UCSD-AML1 (cell line): ENCODE measurements at regions not wholly inside any gene's neighbourhood (a gene's known extent, or its start where the extent isn't known, plus 50 kb on each side); places are given as distances from the start of the nearest gene placed in this dataset.

ENCODE experiments used
- DNase-seq: peaks from one replicate; lab custom pipeline; 2025; ENCODE audit not compliant: unreplicated experiment; lab: John Stamatoyannopoulos, UW

DNA sequence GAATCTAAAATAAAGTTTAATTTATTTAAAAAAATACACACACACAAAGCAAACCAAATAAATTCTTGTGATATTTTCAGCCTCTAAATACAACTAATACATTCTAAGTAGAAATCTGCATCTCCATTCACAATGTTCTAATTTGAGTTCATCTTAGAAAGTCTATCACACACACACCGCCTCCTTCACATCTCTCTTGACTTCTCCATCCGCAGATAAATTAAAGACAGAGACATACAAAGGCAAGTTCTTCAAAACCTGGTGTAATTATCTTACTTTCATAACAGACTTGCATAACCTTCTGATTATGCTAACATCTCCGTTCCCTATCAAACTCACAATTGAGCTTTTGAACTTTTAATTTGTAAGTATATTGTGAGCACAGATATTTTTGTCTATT is 657.3 kb downstream of the VGLL3 start:
- no peak for DNase-seq

DNA sequence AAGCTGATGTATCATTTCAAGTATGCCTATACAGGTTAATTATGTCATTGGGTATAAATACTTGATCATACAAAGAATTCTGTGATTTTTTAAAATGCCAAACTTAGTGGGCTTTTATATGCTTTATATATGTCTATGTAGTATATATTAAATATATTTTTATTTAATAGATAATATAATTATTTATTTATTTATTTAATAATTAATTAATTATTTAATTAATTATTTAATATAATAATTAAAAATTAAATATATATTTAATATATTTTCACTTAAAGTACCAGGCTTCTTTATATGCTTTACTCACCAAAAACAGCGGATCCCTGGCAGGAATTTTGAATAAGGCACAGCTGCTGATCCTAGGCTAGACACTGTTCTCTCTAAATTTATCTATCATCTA is 687.0 kb downstream of the VGLL3 start:
- no peak for DNase-seq

DNA sequence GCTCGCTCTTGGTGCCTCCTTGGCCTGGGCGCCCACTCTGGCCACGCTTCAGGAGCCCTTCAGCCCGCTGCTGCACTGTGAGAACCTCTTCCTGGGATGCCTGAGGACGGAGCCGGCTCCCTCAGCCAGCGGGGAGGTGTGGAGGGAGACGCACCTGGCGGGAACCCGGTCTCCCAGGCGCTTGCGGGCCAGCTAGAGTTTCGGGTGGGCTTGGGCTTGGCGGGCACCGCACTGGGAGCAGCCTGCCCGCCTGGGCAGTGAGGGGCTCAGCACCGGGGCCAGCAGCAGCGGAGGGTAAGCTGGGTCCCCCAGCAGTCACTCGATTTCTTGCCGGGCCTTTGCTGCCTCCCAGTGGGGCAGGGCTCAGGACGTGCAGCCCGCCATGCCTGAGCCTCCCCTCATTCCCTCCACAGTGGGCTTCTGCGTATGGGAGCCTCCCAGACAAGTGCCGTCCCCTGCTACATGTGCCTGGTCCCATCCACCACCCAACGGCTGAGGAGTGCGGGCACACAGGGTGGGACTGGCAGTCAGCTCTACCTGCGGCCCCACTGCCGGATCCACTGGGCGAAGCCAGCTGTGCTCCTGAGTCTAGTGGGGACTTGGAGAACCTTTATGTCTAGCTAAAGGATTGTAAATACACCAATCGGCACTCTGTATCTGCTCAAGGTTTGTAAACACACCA is 708.7 kb downstream of the VGLL3 start:
- no peak for DNase-seq

DNA sequence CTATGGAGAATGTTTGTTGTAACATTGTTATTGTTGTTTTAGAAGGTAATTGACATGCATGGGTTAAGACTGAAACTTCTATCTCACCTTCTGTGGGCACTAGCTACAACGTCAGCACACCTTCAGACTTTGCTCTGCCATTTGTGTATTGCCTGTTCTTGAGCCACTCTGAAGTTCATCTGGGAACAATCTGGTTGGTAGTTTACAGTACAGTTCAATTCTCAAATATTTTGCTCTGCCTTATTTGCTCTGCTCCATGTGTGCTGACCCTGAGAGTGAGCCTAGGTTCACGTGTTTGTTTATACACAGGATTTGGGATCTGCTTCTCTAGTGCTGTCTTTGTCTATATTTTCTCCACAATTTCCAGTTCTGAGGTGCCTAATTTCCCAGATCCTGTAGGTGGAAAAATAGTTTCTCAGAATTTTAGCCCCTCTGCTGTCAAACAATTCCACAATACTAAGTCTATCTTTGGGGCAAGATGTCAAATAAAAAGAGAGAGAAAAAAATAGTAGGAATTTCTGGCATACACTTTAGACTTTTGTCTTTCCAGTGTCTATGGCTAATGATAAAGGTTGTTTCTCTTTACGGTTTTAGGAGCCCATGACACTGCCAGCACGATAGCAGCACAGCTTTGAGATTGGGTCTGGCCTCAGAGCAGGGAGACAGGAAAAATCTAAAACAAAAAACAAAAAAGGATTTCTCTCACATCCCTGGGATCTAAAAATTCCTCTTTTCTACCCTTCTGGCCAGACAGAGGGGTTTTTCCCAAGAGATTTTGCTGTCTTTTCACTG is 721.4 kb downstream of the VGLL3 start:
- DNase-seq = no peak

DNA sequence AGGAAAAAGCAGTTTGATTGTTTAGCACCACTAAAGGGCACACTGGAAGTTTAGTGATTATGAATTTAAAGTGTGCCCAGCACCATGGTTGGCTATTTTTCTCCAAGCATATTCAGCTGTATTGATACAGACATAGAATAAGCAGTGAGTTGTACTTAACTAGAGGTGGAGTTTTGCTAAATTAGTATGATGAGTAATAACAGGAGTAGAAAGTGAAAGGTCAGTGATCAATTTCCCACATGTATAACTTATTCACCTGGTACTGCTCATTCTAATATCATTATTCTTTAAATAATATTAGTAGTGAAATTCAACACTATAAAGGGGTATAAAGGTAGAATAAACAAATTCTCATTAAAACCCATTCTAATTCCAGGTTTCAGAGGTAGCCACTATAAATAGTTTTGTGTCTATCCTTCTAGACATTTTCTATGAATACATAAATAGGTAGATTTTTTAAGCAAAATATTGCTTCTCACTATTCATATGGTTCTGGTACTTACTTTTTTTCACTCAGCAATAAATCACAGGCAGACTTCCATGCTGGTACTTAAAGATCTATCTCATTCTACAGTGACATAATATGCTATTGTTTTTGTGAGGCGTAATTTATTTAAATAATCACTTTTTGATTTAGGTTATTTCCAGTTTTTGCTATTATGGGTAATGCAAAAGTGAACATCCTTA is 732.9 kb downstream of the VGLL3 start:
- DNase-seq = no peak

DNA sequence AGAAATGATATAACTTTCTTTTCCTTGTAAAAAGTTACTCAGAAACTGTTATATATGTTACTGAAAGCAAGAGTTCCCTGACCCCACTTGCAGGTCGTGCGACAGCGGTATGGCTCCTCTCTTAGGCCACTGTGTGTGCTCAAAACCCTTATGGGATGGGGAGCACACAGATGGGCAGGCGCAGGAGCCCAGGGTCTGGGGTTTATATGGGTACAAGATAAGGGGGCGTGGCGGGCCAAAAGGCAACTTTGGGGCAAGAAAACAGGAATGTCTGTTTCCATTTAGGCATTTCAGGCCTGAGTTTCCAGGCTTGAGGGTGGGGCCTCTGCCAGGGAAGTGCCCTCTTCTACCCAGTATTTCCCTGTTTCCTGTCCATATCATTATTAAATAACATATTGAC is 736.5 kb downstream of the VGLL3 start:
- no peak for DNase-seq

DNA sequence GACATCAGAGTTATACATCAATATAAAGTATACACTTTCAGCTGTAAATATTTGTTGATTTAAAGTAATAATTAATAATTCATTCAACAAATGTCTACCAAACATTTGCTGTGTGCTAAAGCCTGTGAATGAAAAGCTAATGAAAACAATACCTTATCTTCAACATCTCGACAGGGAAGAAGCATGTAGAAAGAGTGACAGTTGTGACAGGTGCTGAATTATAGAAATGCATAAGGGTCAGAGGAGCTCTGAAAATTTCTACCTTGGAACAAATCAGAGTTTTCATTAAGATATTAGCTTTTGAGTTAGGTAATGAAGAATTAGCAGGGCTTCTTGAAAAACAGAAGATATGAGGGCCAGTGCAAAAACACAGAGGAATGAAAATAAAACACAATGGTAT is 739.2 kb downstream of the VGLL3 start:
- no peak for DNase-seq

DNA sequence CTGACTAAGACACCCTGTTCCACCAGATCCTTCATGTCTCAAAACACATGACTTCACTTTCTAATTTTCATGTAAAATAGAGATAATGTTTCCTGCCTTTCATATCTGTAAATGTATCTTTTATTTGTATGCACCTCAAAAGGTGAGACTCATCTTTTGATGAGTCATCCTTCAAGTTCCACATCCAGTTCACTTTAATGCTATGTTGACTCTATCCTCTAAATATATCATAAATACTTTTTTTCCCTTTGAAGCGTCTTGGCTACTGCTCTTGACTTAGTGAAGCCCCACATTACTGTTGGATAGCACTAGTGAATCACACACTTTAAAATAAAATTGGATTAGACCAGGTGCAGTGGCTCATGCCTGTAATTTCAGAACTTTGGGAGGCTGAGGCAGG is 741.1 kb downstream of the VGLL3 start:
- DNase-seq = no peak

DNA sequence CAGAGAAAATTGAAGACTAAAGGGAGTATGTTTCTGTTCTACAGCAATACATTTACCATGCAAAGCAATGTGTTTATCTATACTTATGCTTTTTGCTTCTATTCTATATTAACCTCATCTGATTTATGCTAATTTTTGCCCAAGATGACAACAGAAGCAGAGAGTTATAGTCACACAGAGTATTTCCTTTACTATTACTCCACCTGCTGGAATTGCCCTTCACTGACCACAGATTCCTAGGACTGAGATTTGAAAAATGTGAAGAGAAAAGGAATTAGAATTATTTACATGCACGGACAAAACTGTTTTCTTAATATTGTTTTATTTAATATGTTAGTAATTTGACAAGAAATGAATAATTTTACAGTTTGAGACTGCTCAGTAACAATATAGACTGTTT is 745.6 kb downstream of the VGLL3 start:
- DNase-seq = no peak

DNA sequence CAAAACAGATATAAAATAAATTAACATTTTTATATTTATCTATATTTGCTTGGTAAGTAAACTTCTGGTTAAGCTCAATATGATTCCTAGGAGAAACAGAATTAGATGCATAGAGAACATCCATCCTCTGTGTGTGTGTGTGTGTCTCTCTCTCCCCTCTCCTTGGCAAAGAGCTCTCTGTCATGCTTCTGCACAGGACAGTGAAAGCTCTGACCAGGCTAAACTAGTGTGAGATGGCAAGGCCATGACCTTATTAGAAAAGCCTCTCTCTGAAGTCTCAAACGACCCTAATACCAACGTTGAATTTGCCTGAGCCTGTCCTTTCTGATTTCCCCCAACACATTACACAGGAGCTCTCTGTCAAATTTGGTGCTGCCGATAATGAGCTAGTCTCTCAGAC is 746.0 kb downstream of the VGLL3 start:
- no peak for DNase-seq

DNA sequence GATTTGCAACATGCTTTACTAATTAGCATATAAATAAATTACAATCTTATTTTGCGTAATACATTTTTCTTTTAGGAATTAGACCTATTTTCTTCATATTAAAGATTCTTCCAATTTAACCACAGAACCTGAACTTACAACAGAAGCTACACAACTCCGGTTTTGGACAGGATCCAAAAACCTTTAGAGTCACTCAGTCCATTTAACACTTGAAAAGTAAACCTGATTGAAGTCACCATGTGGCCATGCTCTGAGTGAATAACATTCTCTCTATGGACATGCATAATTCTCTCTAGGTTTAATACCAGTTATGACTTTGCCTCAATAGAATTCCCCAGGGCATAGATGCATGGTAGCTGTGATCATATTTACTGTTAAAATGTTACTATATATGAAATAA is 751.0 kb downstream of the VGLL3 start:
- no peak for DNase-seq

DNA sequence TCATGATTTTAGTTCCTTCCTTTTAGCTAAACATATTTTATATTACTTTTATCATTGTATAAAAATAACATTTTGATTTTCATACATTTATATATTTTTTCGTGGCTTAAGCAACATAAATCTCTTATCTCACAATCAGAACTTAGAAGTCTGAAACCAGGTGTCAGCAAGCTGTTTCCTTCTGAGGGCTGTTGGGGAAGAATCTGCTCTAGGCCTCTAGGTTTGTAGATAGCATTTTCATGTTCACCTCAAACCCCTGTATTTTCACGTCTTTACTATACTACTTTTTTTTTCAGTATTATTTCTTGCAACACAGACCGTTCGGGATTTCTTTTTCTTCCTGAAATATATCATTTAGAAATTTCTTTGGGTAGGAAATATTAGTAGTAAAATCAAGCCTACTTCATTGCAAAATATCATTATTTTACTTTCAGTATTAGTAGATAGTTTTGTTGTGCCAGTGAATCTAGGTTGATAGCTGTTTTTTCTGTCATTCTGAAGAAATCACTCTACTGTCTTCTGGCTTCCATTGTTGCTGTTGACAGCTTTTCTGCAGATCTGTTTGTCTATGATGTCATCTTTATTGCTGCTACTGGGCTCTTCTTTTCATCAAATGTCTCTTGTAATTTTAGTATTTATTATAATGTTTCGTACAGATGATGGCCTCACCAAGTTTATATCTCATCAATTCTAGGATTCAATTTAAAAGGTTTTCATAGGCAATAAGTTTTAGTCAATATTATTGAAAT is 756.3 kb downstream of the VGLL3 start:
- DNase-seq = no peak

DNA sequence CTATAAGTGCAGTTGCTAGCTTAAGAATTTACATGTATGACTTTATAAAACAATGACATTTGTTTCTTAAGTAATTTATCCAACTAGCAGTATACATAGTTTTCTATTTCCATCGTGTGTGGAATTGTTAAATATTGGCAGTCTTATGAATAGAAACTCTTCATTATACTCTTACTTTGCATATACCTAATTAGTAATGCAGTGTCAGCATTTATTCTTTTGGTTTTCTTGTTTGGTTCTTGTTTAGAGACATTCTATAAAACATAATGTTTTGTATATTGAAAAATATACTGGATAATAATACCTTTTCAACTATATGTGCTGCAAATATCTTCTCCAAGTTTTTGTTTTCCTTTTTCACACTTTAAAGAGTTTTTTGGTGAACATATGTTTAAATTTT is 760.2 kb downstream of the VGLL3 start:
- DNase-seq = no peak

DNA sequence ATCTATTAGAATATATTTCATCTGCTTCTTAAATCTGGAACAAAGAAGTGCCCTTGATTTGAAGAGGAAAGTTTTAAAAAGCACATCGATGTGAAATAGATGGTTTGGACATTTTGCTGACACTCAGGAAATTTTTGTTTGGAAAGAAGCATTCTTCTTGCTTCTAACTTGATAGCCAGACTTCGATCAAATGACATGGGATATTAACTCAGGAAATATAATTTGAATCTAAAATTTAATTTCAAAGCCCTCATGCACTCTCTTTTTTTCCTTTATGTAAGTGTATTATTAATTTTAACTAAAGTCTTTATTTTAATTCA is 761.2 kb downstream of the VGLL3 start:
- DNase-seq = no peak

DNA sequence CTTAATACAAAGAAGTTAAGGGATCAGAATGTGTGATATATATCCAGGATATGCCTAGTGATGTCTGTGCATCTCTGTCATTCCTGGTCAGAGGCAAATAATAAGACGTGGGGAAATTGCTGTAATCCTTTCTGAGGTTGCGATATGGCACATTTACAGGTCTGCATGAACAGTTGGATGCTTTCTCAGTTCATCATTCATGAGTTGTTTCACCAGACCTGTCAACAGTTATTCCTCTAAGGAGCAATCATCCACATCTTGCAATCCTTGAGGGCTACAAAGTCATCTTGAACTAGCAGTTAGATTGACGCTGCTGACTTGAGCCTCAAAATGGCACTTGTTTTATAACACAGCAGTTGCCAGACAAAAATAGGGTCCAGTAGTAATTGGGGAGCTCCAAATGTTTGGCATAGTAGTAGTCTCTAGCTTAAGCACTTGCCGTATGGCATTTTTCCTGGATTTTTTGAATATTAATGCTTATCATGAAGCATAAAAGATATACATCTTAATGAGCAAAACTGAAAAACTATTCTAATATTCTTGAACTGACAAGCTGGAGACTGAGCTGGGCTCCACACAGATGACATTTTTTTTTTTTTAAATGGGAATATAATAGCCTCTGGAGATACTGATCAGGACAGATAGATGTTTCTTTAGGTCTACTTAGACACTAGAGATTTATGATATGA is 761.7 kb downstream of the VGLL3 start:
- no peak for DNase-seq

DNA sequence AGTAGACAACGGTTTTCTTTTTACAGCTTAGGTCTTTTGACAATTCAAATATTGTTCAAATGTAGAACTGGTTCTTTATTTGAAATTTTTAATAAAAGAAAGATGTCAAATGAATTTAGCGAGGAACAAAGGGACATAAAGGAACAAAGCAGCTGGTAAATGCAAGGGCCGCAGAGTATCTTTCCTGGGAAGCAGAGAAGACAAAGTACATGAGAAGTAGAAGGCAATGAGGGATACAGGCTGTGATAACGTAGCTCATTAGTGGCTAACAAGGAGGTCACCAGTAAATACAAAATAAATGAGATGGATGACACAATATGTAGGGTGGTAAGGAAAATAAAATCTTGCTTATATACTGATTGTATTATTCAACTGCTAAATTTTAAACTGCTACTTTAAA is 762.8 kb downstream of the VGLL3 start:
- no peak for DNase-seq

DNA sequence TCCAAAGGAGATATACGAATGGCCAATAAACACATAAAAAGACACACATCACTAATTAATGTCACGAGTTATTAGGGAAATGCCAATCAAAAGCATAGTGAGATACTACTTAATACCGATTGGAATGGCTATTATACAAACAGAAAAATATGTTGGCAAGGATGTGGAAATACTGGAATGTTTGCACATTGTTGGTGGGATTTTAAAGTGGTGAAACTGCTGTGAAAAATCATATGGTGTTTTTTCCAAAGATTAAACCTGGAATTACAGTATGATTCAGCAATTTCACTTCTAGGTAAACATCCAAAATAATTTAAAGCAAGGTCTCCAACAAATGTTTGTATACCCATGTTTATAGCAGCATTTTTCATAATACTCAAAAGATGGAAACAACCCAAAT is 765.5 kb downstream of the VGLL3 start:
- DNase-seq = no peak

DNA sequence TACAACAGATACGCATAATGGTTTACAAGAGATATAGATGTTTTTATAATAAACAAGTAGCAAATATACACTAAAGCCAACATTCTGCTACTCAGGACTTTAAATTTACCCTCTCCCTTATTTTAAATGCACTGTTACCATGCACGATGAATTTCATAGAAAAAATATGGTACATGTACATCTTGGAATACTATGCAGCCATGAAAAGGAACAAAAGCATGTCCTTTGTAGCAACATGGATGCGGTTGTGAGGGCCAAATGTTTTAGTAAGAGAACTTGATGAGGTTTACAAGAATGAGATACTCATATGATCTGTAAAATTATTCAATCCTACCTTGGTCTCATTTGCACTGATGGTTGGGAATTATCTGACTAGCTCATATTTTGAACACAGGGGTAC is 769.3 kb downstream of the VGLL3 start:
- no peak for DNase-seq

DNA sequence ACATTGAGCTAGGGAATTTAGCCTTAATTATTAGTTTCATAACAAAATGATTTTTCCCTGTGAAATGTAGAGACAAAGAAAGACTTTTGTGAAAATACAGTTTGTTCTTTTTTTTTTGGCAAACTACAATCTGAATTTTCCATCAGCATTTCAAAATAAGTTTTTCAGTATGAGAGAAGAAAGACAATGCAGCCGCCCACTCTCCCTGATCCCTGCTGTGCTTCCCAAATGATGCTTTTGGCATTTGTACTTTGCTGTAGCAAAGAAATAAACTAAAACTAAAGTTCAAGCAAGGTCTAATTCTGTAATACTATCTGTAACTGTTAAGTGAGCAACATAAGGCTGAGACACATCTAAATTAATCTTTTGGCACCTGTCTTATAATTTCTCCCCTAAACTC is 782.2 kb downstream of the VGLL3 start:
- no peak for DNase-seq

DNA sequence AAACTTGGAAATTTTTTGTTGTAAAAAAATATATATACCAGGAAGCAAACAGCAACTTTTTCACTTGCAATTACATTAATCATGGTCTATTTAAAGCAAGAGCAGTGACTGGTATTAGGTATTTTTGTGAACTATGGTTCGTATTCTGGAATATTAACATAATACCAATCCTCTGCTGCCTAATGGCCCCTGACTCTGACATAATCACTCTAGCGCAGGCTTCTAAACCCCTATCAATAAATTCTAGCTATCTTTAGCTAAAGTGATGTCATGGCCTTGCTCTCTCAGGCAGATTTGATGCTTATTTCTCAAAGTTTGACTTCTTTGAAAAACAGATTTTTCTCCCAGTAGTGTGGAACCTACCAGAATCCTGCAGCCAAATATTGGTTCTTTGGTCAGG is 808.3 kb downstream of the VGLL3 start:
- no peak for DNase-seq

DNA sequence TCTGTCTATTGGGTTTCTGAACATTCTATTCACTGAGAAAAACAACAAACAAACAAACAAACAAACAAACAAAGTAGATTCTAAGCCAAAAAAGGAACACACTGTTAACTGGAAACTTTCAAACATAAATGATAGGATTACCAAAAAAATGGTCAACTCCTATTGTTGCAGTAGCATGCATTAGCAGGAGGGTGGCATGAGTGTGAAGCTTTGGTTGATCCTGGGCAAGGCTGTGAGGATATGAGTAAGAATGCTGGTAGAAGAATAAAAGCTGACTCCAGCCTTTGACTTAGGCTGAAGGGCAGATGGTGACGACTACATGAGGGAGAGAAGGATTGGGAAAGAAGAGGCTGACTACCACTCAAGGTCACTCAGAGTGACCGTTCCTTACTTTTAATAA is 810.3 kb downstream of the VGLL3 start:
- DNase-seq = no peak
